MM.1S (cell line): ENCODE measurements at regions not wholly inside any gene's neighbourhood (a gene's known extent, or its start where the extent isn't known, plus 50 kb on each side); places are given as distances from the start of the nearest gene placed in this dataset.

Experiments used
- DNase-seq: peaks from one replicate; pipeline ENCODE4 v3.0.0-alpha.2; 2015
- H2AFZ ChIP-seq: fragments of 300-600 bp; sonication (generic); 2 replicates; pipeline ENCODE4 v1.6.0; 2016; ENCODE audit warnings: antibody characterized with exemption, low read length
- H3F3A ChIP-seq: fragments of 300-600 bp; sonication (generic); 2 replicates; pipeline ENCODE4 v1.6.1; 2016; ENCODE audit warnings: mild to moderate bottlenecking, antibody characterized with exemption, low read length, moderate library complexity, mixed read lengths; ENCODE audit not compliant: insufficient read depth
- H3K27ac ChIP-seq: fragments of 300-600 bp; sonication (generic); 2 replicates; pipeline ENCODE4 v1.5.1; 2016; ENCODE audit warnings: mild to moderate bottlenecking, low read length
- H3K27me3 ChIP-seq: fragments of 300-600 bp; sonication (generic); replicated peaks from 2 replicates; pipeline ENCODE4 v1.6.0; 2016; ENCODE audit warnings: low read length; ENCODE audit not compliant: insufficient read depth
- H3K36me3 ChIP-seq: fragments of 300-600 bp; sonication (generic); replicated peaks from 2 replicates; pipeline ENCODE4 v1.6.1; 2016; ENCODE audit warnings: mild to moderate bottlenecking, low read length, mixed read lengths; ENCODE audit not compliant: insufficient read depth
- H3K4me1 ChIP-seq: fragments of 300-600 bp; sonication (generic); 2 replicates; pipeline ENCODE4 v1.6.1; 2016; ENCODE audit warnings: low read length, mixed read lengths
- H3K4me2 ChIP-seq: fragments of 300-600 bp; sonication (generic); 2 replicates; pipeline ENCODE4 v1.6.0; 2016; ENCODE audit warnings: low read depth, low read length
- H3K4me3 ChIP-seq: fragments of 300-600 bp; sonication (generic); 2 replicates; pipeline ENCODE4 v1.5.1; 2016; ENCODE audit warnings: low read length, mixed read lengths
- H3K79me2 ChIP-seq: fragments of 300-600 bp; sonication (generic); 2 replicates; pipeline ENCODE4 v1.6.1; 2016; ENCODE audit warnings: mixed run types, low read length, mixed read lengths
- H3K9ac ChIP-seq: fragments of 300-600 bp; sonication (generic); 2 replicates; pipeline ENCODE4 v1.6.1; 2016; ENCODE audit warnings: low read length, mixed read lengths
- H3K9me2 ChIP-seq: fragments of 300-600 bp; sonication (generic); replicated peaks from 2 replicates; pipeline ENCODE4 v1.6.1; 2016; ENCODE audit warnings: mild to moderate bottlenecking, low read length, mixed read lengths; ENCODE audit not compliant: insufficient read depth
- H3K9me3 ChIP-seq: fragments of 300-600 bp; sonication (generic); replicated peaks from 2 replicates; pipeline ENCODE4 v1.6.1; 2016; ENCODE audit warnings: mild to moderate bottlenecking, low read length, mixed read lengths; ENCODE audit not compliant: insufficient read depth
- H4K20me1 ChIP-seq: fragments of 300-600 bp; sonication (generic); 2 replicates; pipeline ENCODE4 v1.6.1; 2016; ENCODE audit warnings: mild to moderate bottlenecking, low read length, moderate library complexity, mixed read lengths; ENCODE audit not compliant: insufficient read depth
- EZH2 ChIP-seq: fragments of 300-600 bp; sonication (generic); optimal IDR thresholded peaks from 2 replicates; pipeline ENCODE3; 2017; ENCODE audit warnings: low read depth, mild to moderate bottlenecking, antibody characterized with exemption, low read length, mixed read lengths
- EZH2phosphoT487 ChIP-seq: fragments of 300-600 bp; sonication (generic); IDR thresholded peaks from 2 replicates; pipeline ENCODE4 v1.6.1; 2018; ENCODE audit warnings: antibody characterized with exemption, low read length
- TF ChIP-seq, protein P1 (sequence below): fragments of 300-600 bp; sonication (generic); IDR thresholded peaks from 2 replicates; pipeline ENCODE4 v1.5.1; 2016; ENCODE audit warnings: antibody characterized with exemption, low read length, mixed read lengths

DNA sequence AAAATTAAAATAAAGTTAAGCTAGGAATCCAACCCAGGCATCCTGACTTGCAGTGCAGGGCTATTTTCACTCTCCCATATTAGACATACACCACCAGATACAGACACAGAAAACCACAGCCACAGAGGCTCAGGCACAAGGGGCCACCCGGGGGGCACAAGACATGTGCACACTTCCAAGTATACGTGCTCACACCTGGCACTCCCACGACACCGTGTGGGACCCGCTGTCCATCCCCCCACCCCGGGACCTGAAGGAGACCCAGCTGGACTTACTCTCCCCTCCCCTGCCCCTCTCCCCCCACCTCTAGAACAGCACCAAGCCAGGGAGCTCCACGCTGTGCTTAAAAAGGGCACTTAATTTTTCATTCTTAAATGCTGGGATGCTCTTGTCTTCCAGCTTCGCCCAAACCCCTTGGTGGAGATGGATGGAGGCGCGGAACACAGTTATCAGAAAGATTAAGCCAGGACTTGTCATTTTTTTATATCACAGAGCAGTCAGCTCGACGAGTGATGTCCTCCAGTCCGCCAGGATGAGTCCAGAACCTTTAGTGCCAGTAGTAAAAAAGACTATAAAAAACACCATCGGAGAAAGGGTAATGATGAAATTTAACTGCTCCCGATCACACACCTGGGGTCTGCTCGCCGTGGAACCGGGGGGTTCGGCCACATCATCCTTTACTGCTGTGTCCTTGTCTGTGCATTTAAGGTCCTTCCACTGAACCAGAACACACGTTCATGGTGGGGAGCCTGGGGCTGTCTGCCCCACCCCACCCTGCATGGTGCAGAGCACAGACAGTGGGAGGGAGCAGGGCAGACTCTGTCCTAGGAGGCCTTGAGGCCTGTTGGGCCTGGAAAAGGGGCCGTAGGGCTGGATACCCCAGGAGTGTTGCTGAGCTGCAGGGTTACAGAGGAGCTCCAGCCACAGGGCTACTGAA, 73.3 kb upstream of the LHX1 start:
- Histone ChIP-seq H3K27ac (no peak overlapping the region), H3K9ac (no peak overlapping the region), H3K9me2 (no peaks in the 10 kb centered on the region), H3K4me1 (no peaks in the 10 kb centered on the region), H3K9me3 (no peaks in the 10 kb centered on the region), H3F3A (no peaks in the 10 kb centered on the region), H4K20me1 (no peaks in the 10 kb centered on the region), H2AFZ (no peak overlapping the region), H3K27me3 (peaks cover 7% of the 10 kb centered on the region; the same call in 1 of the 2 replicates), H3K79me2 (no peaks in the 10 kb centered on the region), H3K4me3 (no peak overlapping the region), H3K4me2 (no peak overlapping the region), H3K36me3 (no peaks in the 10 kb centered on the region)
- no peak for DNase-seq
- TF ChIP-seq EZH2 (no peak), EZH2phosphoT487 (no peak)
- TF ChIP-seq, protein P1, sequence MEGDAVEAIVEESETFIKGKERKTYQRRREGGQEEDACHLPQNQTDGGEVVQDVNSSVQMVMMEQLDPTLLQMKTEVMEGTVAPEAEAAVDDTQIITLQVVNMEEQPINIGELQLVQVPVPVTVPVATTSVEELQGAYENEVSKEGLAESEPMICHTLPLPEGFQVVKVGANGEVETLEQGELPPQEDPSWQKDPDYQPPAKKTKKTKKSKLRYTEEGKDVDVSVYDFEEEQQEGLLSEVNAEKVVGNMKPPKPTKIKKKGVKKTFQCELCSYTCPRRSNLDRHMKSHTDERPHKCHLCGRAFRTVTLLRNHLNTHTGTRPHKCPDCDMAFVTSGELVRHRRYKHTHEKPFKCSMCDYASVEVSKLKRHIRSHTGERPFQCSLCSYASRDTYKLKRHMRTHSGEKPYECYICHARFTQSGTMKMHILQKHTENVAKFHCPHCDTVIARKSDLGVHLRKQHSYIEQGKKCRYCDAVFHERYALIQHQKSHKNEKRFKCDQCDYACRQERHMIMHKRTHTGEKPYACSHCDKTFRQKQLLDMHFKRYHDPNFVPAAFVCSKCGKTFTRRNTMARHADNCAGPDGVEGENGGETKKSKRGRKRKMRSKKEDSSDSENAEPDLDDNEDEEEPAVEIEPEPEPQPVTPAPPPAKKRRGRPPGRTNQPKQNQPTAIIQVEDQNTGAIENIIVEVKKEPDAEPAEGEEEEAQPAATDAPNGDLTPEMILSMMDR, result no peak

DNA sequence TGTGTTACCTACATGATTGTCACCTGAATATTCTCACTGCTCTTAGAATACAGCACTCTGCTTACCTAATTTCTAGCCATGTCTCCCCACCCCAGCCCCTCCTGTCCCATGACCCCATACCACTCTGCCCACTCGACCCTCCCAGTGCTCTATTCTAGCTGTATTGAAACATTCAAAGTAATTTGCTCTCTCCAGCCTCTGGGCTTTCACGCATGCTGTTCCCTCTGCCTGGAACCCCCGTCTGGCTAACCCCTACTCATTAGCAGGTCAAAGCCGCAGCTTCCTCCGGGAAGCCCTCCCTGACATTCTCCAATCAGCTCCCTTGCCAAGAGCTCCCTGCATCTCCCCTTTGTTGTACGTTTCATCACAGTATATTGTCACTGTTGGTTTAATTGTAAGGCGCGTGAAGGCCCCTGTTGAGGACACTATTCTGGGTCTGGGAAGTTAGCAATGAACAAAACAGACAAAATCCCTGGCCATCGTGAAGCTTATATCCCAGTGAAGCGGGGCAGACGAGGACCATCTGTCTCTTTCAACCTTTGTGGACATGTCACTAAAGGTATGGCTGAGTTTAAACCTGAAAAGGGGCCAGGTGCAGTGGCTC, 72.3 kb upstream of the LHX1 start:
- no peak overlapping the region for H3K9ac ChIP-seq
- no peaks in the 10 kb centered on the region for H3F3A ChIP-seq
- no peak overlapping the region for H3K4me3 ChIP-seq
- no peaks in the 10 kb centered on the region for H3K36me3 ChIP-seq
- no peak overlapping the region for H3K27ac ChIP-seq
- no peaks in the 10 kb centered on the region for H3K9me3 ChIP-seq
- TF ChIP-seq, protein P1, result no peak
- no peak for TF ChIP-seq EZH2phosphoT487
- TF ChIP-seq EZH2, result no peak
- H3K79me2 ChIP-seq, result no peaks in the 10 kb centered on the region
- no peaks in the 10 kb centered on the region for H3K4me1 ChIP-seq
- H4K20me1 ChIP-seq, result no peaks in the 10 kb centered on the region
- DNase-seq, result no peak
- peaks cover 10% of the 10 kb centered on the region; the same call in 1 of the 2 replicates for H3K27me3 ChIP-seq
- H3K4me2 ChIP-seq, result no peak overlapping the region
- no peak overlapping the region for H2AFZ ChIP-seq
- H3K9me2 ChIP-seq, result no peaks in the 10 kb centered on the region

DNA sequence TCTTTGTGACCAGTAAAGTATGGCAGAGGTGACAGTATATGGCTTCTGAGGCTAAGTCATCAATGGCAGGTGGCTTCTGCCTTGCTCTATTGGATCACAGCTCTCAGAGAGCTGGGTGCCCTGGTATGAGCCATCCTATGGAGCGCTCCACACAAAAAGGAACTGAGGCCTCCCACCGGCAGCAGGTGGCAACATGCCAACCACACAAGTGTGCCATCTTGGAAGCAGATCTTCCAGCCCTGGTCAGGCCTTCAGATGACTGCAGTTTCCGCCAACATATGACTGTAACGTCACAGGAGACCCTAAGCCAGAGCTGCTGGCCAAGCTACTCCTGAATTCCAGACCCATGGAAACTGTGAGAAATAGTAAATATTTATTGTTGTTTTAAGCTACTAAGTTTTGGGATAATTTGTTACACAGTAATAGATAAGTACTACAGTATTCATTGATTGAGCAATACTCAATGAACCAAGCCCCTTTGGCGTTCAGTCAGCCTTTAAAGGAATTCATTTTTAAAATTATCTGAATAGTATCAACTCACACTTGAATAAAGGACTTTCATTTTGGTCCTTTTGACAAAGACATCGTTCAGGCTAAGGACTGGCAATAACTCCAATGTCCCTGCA, 69.4 kb upstream of the LHX1 start:
- no peaks in the 10 kb centered on the region for H3K9me2 ChIP-seq
- H3K4me1 ChIP-seq, result no peaks in the 10 kb centered on the region
- H3K27me3 ChIP-seq, result peaks cover 4% of the 10 kb centered on the region; the same call in 1 of the 2 replicates
- no peak overlapping the region for H3K4me3 ChIP-seq
- H3K36me3 ChIP-seq, result no peaks in the 10 kb centered on the region
- TF ChIP-seq EZH2phosphoT487 (no peak), EZH2 (no peak)
- TF ChIP-seq, protein P1, result no peak
- no peak overlapping the region for H3K9ac ChIP-seq
- H3K27ac ChIP-seq, result no peak overlapping the region
- H4K20me1 ChIP-seq, result no peaks in the 10 kb centered on the region
- no peak overlapping the region for H3K4me2 ChIP-seq
- no peak overlapping the region for H2AFZ ChIP-seq
- H3F3A ChIP-seq, result no peaks in the 10 kb centered on the region
- no peak for DNase-seq
- no peaks in the 10 kb centered on the region for H3K9me3 ChIP-seq
- H3K79me2 ChIP-seq, result no peaks in the 10 kb centered on the region
